ENCODE measurements at regions not wholly inside any gene's neighbourhood (a gene's known extent, or its start where the extent isn't known, plus 50 kb on each side); places are given as distances from the start of the nearest gene placed in this dataset.

- no peak for TF ChIP-seq POLR2A (IDR thresholded peaks at IDR 0.05)
- TF ChIP-seq, protein P1, sequence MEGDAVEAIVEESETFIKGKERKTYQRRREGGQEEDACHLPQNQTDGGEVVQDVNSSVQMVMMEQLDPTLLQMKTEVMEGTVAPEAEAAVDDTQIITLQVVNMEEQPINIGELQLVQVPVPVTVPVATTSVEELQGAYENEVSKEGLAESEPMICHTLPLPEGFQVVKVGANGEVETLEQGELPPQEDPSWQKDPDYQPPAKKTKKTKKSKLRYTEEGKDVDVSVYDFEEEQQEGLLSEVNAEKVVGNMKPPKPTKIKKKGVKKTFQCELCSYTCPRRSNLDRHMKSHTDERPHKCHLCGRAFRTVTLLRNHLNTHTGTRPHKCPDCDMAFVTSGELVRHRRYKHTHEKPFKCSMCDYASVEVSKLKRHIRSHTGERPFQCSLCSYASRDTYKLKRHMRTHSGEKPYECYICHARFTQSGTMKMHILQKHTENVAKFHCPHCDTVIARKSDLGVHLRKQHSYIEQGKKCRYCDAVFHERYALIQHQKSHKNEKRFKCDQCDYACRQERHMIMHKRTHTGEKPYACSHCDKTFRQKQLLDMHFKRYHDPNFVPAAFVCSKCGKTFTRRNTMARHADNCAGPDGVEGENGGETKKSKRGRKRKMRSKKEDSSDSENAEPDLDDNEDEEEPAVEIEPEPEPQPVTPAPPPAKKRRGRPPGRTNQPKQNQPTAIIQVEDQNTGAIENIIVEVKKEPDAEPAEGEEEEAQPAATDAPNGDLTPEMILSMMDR (IDR thresholded peaks at IDR 0.05): no peak
Observed at GRCh38 chr2:47652061-47652690, 81.4 kb upstream of the KCNK12 start.

Data from right lobe of liver (tissue), 4 donors.